HG02678 (cell line): ENCODE measurements at regions not wholly inside any gene's neighbourhood (a gene's known extent, or its start where the extent isn't known, plus 50 kb on each side); places are given as distances from the start of the nearest gene placed in this dataset.
"Not testable (repeated sequence)": the region's sequence is repeated elsewhere in the genome, so short reads cannot be mapped to it uniquely, and the experiment has no call there.

Source experiments
- ATAC-seq: cut with Tn5 transposase; IDR thresholded peaks from one replicate; pipeline ENCODE4 v1.9.1; 2021; ENCODE audit warnings: mild to moderate bottlenecking, moderate library complexity; ENCODE audit not compliant: unreplicated experiment

GRCh38 chr5:2094616-2094995, 211.9 kb upstream of the IRX4 start:
- ATAC-seq = no peak

GRCh38 chr5:2093859-2094615, 211.3 kb upstream of the IRX4 start:
- no peak for ATAC-seq

GRCh38 chr5:2091921-2092320, 209.2 kb upstream of the IRX4 start:
- ATAC-seq = no peak

DNA sequence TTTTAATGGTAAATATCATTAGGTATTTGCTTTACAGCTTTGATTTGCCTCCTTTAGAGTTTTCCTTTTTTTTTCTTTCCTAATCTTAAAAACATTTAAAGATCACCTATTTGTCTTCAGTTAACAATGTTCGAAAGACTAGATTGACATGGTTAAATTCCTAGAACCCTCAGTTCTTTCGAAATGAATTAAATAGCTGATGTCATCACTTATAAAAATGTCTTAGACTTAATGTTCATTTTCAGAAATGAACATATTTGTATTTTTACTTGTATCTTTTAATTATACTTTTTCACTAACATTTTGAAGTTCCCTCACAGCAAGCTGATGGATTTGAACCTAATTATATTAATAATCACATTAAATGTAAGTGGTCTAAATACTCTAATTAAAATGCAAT, 205.3 kb upstream of the IRX4 start:
- no peak for ATAC-seq

- ATAC-seq = no peak
Measured at GRCh38 chr5:2075365-2075764, 192.6 kb upstream of the IRX4 start.

DNA sequence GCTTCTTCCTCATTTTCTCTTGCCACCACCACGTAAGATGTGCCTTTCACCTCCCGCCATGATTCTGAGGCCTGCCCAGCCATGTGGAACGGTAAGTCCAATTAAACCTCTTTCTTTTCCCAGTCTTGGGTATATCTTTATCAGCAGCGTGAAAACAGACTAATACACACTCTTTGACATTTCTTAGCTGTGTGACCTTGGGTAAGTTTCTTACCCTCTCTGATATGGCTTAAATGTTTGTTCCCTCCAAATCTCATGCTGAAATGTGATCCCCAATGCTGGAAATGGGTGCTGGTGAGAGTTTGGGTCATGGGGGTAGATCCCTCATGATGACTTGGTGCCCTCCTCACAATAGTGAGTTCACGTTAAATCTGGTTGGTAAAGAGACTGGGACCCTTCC, 188.8 kb upstream of the IRX4 start:
- ATAC-seq = no peak

GRCh38 chr5:2070787-2071186, 188.1 kb upstream of the IRX4 start:
- ATAC-seq = not testable (repeated sequence)

- no peak for ATAC-seq
Measured at GRCh38 chr5:2068531-2068930, 185.8 kb upstream of the IRX4 start.

GRCh38 chr5:2066373-2066772, 183.6 kb upstream of the IRX4 start:
- ATAC-seq = no peak

DNA sequence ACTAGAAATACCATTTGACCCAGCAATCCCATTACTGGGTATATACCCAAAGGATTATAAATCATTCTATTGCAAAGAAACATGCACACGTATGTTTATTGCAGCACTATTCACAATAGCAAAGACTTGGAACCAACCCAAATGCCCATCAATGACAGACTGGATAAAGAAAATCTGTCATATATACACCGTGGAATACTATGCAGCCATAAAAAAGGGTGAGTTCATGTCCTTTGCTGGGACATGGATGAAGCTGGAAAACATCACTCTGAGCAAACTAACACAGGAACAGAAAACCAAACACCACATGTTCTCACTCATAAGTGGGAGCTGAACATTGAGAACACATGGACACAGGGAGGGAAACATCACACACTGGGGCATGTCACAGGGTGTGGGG, 180.7 kb upstream of the IRX4 start:
- not testable (repeated sequence) for ATAC-seq

- no peak for ATAC-seq
Measured at GRCh38 chr5:2052687-2053086, 170.0 kb upstream of the IRX4 start.

GRCh38 chr5:2049876-2050275, 167.2 kb upstream of the IRX4 start:
- ATAC-seq = no peak

DNA sequence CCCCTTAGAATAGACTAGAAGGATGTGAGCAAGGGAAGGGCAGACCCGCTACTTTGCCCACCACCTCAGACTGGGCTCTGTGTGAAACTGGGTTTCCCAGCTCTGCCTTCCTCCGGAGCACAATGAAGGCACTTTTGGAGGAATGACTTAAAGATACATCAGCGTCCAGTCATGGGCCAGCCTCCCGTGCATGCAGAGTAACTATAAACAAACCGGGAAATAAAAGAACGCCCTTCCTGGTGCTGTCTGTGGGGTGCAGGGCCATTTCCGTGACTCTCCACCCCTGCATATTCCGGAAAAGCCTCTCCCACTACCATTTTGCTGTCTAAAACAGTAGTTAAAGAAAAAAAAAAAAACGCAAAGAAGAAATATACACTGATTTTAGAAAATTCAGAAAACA, 165.9 kb upstream of the IRX4 start:
- ATAC-seq = no peak

DNA sequence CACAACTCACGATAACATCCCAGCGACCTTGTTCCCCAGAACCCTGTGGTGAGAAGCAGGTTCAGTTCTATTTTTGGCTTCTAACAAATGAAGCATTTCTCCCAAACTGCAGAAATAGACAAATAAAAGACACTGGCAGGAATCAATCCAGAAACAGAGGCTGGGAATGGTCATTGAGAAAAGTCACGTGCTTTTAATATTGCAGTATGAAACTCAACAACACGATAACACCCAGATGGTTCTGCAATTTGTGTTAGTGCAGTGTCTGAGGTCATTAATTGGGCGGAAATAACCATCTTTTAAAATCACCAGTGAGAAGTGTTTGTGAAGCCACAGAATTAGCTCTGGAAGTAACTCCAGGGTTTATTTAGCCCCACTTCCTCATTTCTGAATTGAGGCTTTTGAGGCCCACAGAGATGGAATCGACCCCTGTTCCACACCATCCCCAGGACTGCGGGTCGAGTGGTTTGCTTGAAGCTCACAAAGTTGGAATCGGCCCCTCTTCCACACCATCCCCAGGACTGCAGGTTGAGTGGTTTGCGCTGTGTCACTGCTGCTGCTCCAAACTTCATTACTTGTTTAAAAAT, 164.7 kb upstream of the IRX4 start:
- no peak for ATAC-seq

GRCh38 chr5:2044041-2044440, 161.3 kb upstream of the IRX4 start:
- ATAC-seq = no peak

DNA sequence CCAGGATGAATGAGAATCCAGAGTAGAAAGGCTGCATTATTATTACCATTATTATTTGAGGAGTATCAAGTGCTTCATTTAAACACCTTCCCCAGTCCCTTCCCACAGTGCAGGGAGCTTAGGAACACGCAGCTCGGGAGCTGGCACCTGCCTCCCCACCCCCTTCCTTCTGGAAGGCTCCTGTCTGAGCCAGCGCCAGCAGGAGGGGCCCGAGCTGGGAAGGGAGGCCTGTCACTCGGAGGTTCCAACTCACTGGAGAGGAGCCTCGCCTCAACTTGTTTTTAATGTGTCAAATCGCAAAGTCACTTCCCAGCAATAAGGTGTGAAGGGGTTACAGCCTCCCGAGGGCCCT, 156.4 kb upstream of the IRX4 start:
- no peak for ATAC-seq

- peak; percentile 96 for ATAC-seq
Measured at GRCh38 chr5:2038321-2039179, 155.8 kb upstream of the IRX4 start.

DNA sequence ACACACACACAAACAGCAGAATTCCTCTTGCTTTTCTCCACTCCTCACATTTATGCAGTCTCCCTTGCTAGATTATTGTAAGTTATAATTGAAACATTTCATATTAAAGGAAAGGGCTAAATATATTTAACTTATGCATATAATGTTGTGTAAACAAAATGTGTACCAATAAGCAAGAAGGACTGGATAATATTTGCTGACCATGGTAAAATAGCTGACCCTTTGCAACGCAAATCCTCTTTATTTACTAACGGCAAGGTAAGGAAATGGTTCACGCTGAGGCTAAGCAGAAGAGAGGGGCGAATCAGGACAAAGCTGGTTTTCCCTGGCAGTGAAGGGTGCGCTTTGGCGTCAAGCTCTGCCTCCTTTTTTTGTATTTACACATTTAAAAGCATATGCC, 154.2 kb upstream of the IRX4 start:
- ATAC-seq = no peak

DNA sequence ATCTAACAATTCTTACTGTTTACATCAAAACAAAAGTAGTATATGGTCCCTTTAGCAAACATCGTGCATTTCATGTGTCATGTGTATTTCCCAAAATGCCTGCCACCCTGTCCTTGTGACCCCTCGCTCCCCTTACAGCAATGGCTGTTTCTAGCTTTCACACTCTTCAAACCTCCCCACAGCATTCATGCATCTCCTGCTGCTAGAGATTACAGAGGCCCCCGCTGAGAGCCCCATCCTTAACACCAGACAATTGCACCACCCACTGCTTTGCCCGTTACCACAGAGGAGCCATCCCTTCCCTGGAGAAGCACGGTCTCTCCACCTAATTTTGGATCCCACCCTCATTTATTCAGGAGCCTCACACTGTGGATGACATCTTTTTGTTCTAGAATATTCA, 149.7 kb upstream of the IRX4 start:
- ATAC-seq = no peak

DNA sequence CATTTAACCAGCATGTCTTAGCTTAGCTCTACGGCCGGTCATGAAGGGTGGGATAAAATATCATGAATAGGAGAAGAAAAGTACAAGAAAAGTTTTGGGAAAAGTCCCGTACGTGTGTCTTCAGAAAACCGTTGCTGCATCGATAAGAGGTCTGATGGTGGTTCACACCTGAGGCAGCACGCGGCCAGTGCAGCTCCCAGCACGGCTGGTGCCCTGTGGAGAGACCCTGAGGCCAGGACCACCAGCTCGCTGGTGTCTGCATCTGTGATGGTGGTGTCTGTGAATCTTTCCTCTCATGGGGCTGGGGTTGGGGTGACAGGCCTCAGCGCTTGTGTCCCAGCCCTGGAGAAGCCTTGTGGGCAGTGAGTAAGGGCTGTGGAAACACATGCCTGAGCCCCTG, 148.9 kb upstream of the IRX4 start:
- no peak for ATAC-seq

DNA sequence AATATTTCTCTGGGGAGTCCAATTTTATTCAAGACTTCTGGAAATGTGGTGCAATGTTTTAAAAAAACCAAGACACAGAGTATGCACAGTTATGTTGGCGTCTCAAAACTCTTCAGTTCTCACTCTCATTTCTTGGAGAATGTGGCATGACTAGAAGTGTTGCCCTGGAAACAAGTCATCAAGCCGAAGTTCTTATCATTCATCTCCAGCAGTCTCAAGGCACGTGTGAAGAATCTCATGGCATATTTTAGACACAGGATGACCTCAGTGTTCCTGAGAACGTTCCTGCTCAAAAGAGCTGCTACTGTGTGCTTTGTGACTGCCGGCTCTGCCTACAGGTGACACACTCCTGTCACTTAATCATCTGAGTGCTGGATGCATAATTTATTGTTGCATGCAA, 147.4 kb upstream of the IRX4 start:
- no peak for ATAC-seq

DNA sequence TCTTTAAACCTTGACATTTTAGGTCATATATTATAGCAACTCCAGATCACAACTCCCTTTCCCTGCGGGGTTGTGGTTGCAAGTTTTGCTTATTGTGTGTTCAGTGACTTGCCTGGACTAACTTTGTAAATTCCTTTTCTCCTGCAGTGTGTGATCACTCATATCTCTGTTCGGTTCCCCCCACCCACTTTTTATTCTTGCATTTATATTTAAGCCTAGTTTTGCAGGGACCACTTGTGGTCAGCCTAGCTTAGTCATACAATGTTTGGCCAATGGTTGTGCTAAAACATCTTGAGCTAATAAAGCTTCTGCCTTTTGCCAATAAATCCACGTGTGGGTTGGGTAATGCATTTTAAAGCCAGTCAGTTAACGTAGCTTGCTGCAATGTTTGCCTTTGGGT, 146.5 kb upstream of the IRX4 start:
- ATAC-seq = no peak
